GM19023 (cell line): ENCODE measurements at regions not wholly inside any gene's neighbourhood (a gene's known extent, or its start where the extent isn't known, plus 50 kb on each side); places are given as distances from the start of the nearest gene placed in this dataset.
"Not testable (repeated sequence)": the region's sequence is repeated elsewhere in the genome, so short reads cannot be mapped to it uniquely, and the experiment has no call there.

Source experiments
- ATAC-seq: cut with Tn5 transposase; IDR thresholded peaks from one replicate; pipeline ENCODE4 v1.9.1; 2021; ENCODE audit warnings: mild to moderate bottlenecking, moderate library complexity; ENCODE audit not compliant: unreplicated experiment

DNA sequence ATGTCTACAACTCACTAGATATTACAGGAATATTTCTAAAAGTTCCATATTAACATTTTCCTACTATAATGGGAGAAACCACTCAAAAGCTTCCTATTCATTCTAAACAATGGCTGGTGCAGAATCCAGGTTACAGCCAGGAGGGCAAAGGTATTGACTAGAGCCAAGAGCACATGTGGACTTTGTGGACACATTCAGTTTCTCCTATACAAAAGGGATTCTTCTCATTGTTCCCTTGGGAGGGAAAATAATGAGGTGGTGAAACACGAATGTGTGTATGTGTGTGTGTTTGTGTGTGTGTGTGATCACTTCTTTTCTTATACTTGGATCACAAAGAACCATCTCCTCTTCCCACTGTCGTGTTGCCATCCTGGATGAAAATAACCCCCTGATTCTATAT is 1000.0 kb downstream of the ADGRL2 start:
- no peak for ATAC-seq

DNA sequence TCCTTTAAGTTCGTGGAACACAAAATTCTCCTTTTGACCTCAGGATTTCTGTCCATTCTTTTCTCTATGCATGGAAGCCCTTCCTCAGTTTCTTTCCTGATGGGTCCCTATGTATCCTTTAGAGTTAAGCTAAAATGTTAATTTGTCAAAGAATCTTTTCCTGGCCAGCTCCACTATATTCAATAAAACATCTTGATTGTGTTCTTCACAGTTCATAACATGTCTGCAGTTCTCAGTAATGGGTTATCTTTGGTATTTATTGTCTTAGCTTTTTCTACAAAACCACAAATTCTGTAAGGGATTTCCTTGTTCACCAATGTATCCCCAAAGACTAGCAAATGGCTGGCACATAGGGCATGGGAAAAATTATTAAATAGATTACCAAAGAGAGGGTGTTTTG is 998.5 kb downstream of the ADGRL2 start:
- no peak for ATAC-seq

DNA sequence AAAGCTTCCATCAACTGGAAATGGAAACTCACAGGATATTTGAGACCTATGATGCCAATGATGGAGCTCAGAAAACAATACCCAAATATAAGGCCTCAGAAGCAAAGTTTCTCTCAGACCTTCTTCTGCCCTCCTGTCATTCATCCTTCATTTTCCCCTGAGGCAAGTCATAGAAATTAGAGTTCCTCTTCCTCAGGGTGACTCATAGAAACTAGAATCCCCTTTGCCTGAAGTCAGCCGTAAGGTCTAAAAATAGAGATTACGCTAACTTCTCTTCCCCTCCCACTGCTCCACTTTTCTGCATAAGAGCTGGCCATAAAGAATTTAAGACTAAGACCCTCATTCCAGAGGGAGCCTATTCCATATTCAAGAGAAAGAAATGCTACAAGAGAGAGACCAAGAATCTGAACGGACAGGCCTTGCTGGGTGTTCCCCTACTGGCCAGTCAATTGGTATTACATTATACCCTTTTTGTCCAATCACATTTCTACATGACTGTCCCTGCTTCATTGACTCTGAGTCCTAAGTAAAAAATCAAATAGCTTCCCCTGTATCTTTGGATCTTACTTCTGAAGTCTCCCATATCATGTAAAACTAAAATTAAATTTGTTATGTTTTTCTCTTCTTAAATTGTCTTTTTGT is 994.9 kb downstream of the ADGRL2 start:
- ATAC-seq, result no peak

DNA sequence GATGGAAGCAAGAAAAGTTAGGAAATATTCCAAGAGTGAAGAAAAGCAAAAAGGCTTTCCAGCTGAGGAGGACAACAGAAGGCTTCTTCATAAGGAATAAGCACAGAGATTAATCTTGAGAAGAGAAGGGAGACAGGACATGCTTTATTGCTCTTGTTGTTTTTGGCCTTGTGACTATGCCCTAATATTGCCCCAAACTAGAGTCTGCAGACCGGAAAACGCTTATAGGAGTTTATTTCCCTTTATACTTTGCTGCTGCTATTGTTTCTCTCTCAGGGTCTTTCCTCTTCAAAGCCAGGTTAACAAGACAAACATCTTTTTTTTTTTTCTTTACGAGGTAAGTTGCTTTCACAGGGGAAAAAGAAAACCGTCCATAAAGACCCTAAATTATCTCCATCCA is 991.4 kb downstream of the ADGRL2 start:
- ATAC-seq, result no peak

DNA sequence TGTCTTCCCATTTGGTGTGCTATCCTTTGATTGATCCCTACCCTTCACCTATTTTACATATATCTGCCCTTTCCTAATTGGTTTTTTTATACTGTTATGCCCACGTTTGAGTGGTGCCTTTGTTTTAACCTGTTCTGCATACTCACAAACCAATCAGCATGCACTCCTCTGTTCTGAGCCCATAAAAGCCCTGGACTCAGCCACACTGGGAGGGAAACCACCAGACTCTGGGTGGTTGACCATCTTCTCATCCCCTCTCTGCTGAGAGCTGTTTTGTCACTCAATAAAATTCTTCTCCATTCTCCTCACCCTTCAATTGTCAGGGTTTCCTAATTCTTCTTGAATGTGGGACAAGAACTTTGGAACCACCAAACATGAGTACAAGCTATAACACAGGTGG is 989.8 kb downstream of the ADGRL2 start:
- no peak for ATAC-seq

DNA sequence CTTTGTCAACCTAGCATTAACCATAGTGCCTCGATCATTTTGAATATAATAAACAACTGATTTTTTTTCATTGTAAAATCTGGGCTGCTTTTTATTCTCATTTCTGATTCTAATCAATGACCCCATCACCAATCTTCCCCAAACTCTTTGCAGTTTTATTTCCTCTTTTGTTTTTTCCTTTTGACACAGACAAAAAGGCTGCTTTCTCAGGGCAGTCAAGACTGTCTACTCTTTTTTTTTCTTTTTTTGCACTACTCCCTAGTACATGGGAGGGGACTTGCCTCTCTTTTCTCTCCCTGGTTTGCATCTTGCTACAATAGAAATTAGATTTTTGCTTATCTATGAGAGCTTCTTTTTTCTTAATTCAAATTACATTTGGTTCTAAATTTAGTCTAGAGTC is 987.9 kb downstream of the ADGRL2 start:
- ATAC-seq, result no peak

DNA sequence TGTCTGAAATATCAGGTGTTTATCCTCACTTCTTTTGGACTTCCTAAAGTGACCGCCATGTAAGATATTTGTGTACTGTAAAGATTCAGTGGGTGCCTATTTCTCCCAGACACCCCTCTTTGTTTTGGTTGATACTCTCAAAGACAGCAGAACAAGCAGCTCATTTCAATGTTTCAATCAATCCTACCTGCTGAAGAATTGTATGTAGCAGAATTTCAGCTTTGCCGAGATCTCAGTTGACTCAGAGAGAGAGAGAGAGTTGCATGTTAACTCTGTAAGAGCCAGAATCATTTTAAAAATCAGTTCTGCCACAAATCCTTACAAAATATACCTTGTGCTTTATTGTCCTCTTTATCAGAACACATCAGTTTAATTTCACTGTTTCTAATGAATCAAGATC is 987.3 kb downstream of the ADGRL2 start:
- no peak for ATAC-seq

DNA sequence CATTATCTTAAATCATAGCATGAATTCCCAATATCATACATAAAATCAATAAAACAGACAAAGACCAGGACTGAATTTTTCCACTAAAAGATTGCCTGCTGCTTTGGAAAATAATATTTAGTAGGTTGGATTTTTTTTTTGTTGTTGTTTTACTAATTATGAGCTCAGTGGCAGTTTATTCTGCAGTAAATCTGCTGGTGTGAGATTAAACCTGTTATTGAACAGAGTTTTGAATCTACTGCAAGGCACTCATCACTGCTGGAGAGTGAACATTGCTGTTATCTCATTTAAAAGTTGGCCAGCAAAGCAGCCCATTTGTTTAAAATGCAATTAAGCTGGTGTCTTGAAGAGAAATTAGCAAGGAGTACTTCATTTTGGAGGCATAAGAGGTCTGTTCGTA is 986.1 kb downstream of the ADGRL2 start:
- no peak for ATAC-seq

DNA sequence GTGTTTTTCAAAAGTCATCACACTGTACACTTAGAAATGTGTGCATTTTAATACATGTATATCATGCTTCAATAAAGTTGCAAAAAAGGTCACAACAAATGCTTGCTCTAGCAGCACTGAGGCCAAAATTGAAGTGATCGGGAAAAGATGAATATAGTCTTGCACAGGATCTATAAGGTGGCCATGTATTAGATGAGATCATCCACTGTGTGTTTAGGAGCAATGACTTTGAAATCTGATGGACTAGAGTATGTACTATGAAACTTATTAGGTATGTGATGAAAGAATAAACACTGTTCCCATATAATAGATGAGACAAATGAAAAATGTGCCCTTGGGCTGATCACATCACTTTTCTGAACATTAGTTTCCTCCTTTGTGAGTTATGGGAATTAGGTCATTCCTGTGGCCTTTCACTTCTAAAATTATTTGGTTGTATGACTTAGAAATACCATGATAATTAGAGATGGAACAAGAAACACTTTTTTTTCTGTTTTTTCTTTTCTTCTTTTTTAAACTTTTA is 984.6 kb downstream of the ADGRL2 start:
- ATAC-seq, result no peak

DNA sequence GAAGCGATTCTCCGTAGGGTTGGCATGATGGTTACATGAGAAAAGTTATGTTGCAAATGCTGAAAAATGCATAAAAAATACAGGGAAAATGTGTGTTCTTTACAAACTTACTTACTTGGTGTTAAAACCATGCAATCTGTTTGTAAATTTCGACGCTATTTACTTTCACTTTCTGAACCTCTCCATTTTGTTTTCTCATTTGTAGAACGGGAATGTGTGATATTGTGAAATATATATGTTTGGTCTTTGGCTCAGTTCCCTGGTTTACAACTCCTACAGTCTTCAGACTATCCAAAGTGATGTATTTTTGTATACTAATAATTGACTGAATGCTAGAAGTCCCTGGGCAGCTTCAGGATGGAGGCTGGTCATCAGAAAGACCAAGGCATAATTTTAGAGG is 982.3 kb downstream of the ADGRL2 start:
- ATAC-seq, result no peak

DNA sequence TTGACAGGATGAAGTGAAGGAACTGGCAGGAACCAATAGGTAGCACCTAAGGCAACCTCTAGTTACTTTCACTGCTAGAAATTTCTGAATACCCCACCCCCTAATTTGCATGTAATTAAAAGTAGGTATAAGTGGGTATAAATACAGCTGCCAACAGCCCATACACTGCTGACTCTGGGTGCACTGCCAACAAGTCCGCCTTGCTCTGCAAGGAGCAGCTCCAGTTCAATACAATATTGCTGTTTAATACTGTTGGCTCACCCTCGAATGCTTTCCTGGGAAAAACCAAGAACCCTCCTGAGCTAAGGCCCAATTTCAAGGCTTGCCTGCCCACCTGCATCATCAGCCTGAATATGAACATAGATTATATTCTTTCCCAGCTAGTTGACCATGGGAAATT is 981.9 kb downstream of the ADGRL2 start:
- ATAC-seq, result no peak

DNA sequence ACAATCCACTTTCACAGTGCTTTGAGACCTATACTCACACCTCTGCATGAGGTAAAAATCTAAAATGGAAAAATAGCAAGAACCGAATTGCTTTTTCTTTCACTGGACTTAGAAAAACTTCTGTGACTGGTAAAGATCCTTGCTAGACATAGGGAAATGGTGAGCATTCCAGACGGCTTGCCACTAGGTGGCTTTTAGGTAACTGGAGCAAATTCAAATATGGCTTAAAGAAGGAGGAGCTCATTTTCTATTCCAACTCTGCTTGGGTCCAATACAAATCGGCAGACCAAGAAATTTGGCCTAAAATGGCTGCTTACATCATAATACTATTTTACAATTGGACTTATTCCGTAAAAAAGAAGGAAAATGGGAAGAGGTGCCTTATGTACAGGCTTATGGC is 977.9 kb downstream of the ADGRL2 start:
- no peak for ATAC-seq

DNA sequence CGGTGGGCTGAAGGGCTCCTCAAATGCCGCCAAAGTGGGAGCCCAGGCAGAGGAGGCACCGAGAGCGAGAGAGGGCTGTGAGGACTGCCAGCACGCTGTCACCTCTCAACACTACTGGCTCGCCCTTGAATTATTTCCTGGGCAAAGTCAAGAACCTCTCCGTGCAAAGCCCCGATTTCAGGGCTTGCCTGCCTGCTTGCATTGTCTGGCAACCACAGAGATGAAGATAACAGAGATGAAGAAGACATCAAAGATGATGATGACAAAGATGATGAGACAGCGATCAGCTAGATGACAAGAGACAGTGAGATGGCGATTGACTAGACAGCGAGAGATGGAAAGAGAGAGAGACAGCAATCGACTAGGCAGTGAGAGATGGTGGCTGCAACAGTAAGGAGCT is 976.5 kb downstream of the ADGRL2 start:
- no peak for ATAC-seq

DNA sequence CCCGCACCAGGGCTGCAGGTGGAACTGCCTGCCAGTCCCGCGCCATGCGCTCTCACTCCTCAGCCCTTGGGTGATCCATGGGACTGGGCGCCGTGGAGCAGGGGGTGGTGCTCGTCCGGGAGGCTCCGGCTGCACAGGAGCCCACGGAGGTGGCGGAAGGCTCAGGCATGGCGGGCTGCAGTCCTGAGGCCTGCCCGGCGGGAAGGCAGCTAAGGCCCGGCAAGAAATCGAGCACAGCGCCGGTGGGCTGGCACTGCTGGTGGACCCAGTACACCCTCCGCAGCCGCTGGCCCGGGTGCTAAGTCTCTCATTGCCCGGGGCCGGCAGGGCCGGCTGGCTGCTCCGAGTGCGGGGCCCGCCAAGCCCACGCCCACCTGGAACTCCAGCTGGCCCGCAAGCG is 976.0 kb downstream of the ADGRL2 start:
- not testable (repeated sequence) for ATAC-seq

DNA sequence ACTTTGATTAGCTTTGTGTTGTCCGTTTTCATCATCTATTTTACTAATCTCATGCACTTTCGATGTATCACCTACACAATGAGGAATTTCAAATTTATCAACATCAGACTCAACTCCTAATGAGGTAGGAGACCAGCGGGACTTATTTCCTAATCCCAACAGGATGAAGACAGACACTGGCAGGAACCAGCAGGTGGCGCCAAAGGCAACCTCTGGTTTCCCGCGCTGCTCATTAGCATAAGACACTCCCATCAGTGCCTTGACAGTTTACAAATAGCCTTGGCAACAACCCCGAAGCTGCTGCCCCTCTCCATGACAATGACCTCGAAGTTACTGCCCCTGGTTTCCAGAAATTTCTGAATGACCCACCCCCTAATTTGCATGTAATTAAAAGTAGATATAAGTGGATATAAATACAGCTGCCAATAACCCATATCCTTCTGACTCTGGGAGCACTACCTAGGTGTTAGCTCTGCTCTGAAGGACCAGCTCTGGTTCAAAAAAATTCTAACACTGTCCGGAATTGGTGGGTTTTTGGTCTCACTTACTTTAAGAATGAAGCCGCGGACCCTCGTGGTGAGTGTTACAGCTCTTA is 974.8 kb downstream of the ADGRL2 start:
- no peak for ATAC-seq

DNA sequence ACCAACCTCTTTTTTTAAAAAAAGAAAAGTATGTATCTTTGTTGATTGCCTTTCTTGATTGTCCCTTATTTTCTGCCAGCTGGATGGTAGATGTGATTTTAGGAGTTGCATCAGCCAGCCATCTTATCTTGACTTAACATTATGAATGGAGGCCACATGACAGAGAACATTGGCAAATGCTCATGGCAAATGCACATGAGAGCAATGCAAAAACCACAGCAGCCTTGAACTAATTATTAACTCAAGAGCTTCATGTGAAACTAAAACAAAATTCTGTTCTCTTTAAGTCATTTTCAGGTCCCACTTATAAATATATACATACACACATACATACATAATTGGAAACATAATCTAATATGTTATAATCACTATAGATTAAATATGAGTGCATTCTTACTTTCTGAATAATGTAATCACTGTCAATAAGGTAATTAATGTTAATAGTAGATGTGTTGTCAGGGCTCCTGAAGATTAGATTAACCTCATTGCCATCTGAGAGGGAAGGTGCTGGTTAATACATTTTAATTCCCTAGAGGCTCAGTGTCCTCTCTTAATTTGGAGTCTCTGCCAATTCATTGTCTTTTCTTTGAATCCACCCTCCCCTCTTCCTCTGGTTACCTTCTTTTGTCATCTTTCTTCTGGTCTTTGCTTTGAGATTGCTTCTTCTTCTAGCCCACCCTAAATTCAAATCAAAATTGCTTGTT is 962.2 kb downstream of the ADGRL2 start:
- peak; percentile 79 for ATAC-seq

DNA sequence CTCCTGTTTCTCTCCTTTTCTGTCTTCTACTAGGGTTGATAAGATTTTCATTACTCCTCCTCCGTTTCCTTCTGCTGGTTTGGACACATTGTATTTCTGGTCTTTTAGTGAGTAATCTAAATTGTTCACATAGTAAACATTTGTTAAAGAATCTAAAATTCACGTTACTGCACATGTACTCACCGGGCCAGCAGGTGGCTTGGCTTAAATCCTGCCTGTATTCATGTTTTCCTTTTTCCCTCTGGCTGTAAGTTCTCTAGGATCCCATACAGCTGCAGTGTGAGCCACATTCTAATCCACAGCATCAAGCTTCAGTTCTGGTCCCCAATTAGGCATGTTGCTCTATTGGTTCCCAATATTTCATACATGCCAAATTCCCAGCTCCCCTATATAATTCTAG is 958.3 kb downstream of the ADGRL2 start:
- no peak for ATAC-seq

DNA sequence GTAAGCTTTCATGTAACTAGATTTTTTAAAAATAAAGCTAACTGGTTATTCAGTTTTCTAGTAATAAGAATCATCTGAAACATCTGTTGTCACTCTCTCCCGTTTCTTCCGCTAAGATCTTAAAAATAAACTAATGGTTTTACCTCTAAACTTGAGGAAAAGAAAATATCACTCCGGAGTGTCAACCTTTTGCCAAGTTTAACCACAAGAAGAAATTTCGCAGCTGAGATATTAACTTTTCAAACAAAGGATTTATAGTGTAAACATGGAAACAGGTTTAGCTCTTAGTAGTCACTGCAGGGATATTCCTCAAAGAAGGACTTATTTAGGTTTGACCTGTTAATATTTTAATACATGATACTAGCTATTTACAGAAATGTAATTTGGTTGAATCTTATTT is 954.9 kb downstream of the ADGRL2 start:
- ATAC-seq, result no peak

DNA sequence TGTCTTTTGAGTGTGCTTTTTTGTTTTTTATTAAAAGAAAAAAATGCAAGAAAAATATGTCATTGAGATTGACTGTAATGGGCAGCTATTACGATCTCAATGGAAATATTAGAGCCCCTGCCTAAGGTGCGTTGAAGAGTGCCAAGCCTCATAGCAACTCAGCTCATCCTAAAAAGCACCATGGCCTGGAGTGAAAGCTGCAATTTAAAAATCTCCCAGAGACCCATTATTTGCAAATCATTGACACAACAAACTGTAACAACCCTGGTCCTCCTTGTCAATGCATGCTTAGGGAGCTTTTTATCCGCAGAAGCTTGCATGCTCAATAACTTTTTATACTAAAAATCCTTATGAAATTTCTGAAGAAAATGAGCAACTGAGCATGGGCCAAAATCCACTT is 954.5 kb downstream of the ADGRL2 start:
- ATAC-seq, result no peak

DNA sequence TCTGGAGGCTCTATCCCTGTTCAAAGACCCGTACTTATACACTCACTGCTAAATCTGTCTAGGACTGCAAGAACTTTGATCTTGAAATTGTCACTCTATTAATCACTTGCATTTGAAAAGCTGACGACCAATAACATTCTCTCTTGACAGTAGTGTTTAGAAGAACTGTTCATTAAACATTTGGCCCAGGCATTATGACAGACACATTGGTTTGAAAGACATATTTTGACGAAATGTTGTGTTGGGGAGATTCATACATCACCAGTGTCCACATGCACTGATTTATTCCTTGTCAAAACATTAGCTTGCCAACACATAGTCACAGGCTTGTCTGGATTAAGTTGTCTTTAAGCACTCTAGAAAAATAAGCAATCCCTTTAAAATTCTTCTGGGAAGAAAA is 951.3 kb downstream of the ADGRL2 start:
- no peak for ATAC-seq

DNA sequence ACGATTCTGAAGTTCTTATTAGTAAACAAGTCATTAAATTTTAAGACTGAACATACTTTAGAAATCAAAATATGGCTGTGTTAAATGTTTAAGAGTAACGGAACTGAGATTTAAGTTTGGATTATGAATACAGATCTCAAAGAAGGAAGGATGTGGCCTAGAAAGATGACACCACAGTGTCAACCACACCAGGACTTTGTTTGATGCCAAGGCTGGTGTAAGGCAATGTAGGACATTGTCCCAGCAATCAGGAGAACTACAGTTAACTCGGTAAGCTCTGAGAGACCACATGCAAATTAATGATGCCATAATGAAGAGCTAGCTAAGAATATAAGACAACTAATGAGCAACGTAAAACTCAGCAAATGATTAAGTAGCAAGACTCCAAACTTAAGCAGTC is 932.9 kb downstream of the ADGRL2 start:
- no peak for ATAC-seq

DNA sequence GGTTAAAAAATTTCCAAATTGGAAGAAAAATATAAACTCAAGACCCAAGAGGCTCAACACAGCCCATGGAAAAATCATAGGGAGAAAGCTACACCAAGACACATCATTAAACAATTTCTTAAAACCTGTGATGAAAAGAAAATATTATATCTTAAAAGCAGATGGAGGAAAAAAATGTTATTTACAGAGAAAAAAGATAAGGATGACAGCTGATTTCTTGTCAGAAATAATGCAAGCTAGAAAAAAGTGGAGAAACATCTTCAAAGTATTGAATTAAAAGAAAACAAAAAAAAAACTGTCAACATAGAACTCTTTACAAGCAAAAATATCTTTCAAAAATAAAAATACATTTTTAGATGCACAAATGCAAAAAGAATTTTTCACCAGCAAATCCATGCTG is 930.5 kb downstream of the ADGRL2 start:
- no peak for ATAC-seq
